OCI-LY3 (cell line): ENCODE measurements at regions not wholly inside any gene's neighbourhood (a gene's known extent, or its start where the extent isn't known, plus 50 kb on each side); places are given as distances from the start of the nearest gene placed in this dataset.

Source experiments
- CTCF ChIP-seq: fragments of 200-600, 300-600 bp; sonication (generic); IDR thresholded peaks from 2 replicates; pipeline ENCODE4 v1.5.1; 2014; ENCODE audit warnings: antibody characterized with exemption, low read length, low read depth
- EZH2phosphoT487 ChIP-seq: fragments of 200-600 bp; shearing (Covaris generic); IDR thresholded peaks from 2 replicates; pipeline ENCODE4 v1.6.1; 2018; ENCODE audit warnings: antibody characterized with exemption, mixed run types, low read depth

GRCh38 chr15:100718075-100718980 is 115.9 kb downstream of the ASB7 start:
- no peak for TF ChIP-seq CTCF
- TF ChIP-seq EZH2phosphoT487: no peak
